RWPE1 (cell line): ENCODE measurements at regions not wholly inside any gene's neighbourhood (a gene's known extent, or its start where the extent isn't known, plus 50 kb on each side); places are given as distances from the start of the nearest gene placed in this dataset.
"Not testable (repeated sequence)": the region's sequence is repeated elsewhere in the genome, so short reads cannot be mapped to it uniquely, and the experiment has no call there.

ENCODE experiments used
- CTCF ChIA-PET: fragments of 350-600 bp; sonication (Branson Sonifier 250); formaldehyde crosslinking; extraction: SDS; loops from one replicate; lab custom pipeline; 2021; lab: Yijun Ruan, JAX
- POLR2A ChIA-PET: fragments of 400-600 bp; formaldehyde crosslinking; extraction: SDS; loops from one replicate; lab custom pipeline; 2020; ENCODE audit warnings: antibody characterized with exemption; ENCODE audit not compliant: low non-redundant PET; lab: Yijun Ruan, JAX
- DNase-seq: peaks from one replicate; pipeline ENCODE4 v3.0.0; 2012; ENCODE audit warnings: low spot score
- H3K27ac ChIP-seq: fragments of 450-650 bp; 2 replicates; pipeline ENCODE4 v1.5.1; 2017
- CTCF ChIP-seq: fragments of 450-650 bp; conservative IDR thresholded peaks from 2 replicates; pipeline ENCODE4 v1.5.1; 2017; ENCODE audit warnings: low read depth, mild to moderate bottlenecking

GRCh38 chr4:82276332-82276640 lies 97.5 kb downstream of the HNRNPD start:
- DNase-seq: no peak
- no peak for TF ChIP-seq CTCF
- CTCF ChIA-PET: interaction anchor here (1.1 kb wide), 1 partner anchor 9 kb away, joined by 3 read pairs; no protein-coding TSS in a partner anchor
- POLR2A ChIA-PET: no interaction called here
- no peak overlapping the region for H3K27ac ChIP-seq

- TF ChIP-seq CTCF: no peak
- no peak for DNase-seq
- ChIA-PET POLR2A (no interaction called here), CTCF (interaction anchor here (1.1 kb wide), 1 partner anchor 9 kb away, joined by 3 read pairs; no protein-coding TSS in a partner anchor)
- no peak overlapping the region for H3K27ac ChIP-seq
Measured at GRCh38 chr4:82275431-82276331, 98.1 kb downstream of the HNRNPD start.

- CTCF ChIA-PET, DNase-seq, POLR2A ChIA-PET: not testable (repeated sequence)
Measured at GRCh38 chr4:82274700-82275099, 99.1 kb downstream of the HNRNPD start.

GRCh38 chr4:82272523-82272922 lies 101.3 kb downstream of the HNRNPD start:
- DNase-seq: not testable (repeated sequence)
- CTCF ChIA-PET: interaction anchor here (0.6 to 1.0 kb wide), 2 partner anchors 12 to 1691 kb away, joined by 3 to 4 read pairs; no protein-coding TSS in a partner anchor

More at GRCh38 chr4:82274700-82275099, 99.1 kb downstream of the HNRNPD start:
- H3K27ac ChIP-seq: not testable (repeated sequence)

GRCh38 chr4:82271915-82272480 lies 101.8 kb downstream of the HNRNPD start:
- POLR2A ChIA-PET, DNase-seq, H3K27ac ChIP-seq: not testable (repeated sequence)
- CTCF ChIA-PET: interaction anchor here (0.6 kb wide), 1 partner anchor 1691 kb away, joined by 3 read pairs; no protein-coding TSS in a partner anchor

More at GRCh38 chr4:82272523-82272922, 101.3 kb downstream of the HNRNPD start:
- H3K27ac ChIP-seq, POLR2A ChIA-PET: not testable (repeated sequence)

GRCh38 chr4:82268826-82269193 lies 105.0 kb downstream of the HNRNPD start:
- POLR2A ChIA-PET: no interaction called here
- H3K27ac ChIP-seq: no peak overlapping the region
- CTCF ChIA-PET: interaction anchor here (0.5 to 2.0 kb wide), 14 partner anchors 10 to 803 kb away, joined by 3 to 16 read pairs (median 4); partner anchors contain the start of gene RASGEF1B
- DNase-seq: no peak
- peak; percentile 47; the same call in 1 of the 2 replicates for TF ChIP-seq CTCF

- ChIA-PET CTCF (interaction anchor here (0.5 to 2.0 kb wide), 18 partner anchors 9 to 865 kb away, joined by 3 to 16 read pairs (median 3); partner anchors contain the start of gene RASGEF1B), POLR2A (no interaction called here)
- peak; percentile 89 for TF ChIP-seq CTCF
- no peak overlapping the region for H3K27ac ChIP-seq
- peak; percentile 66 for DNase-seq
Measured at GRCh38 chr4:82268050-82268825, 105.6 kb downstream of the HNRNPD start.
